AG10803 (cell line): ENCODE measurements at regions not wholly inside any gene's neighbourhood (a gene's known extent, or its start where the extent isn't known, plus 50 kb on each side); places are given as distances from the start of the nearest gene placed in this dataset.

Experiments
- DNase-seq: peaks from one replicate; pipeline ENCODE4 v3.0.0; 2010; ENCODE audit warnings: low read depth
- H3K4me3 ChIP-seq: 2 replicates; pipeline ENCODE4 v1.5.1; 2011; ENCODE audit warnings: mild to moderate bottlenecking, low read length, control low read depth
- CTCF ChIP-seq: conservative IDR thresholded peaks from 2 replicates; pipeline ENCODE4 v1.5.1; 2011; ENCODE audit warnings: mild to moderate bottlenecking, low read length, control low read depth, inconsistent platforms

- H3K4me3 ChIP-seq: no peak overlapping the region
- DNase-seq: no peak
- no peak for TF ChIP-seq CTCF
Measured at GRCh38 chr18:10245846-10246175, 208.6 kb upstream of the APCDD1 start.

GRCh38 chr18:10247021-10247741, 207.3 kb upstream of the APCDD1 start:
- TF ChIP-seq CTCF: no peak
- no peak for DNase-seq
- H3K4me3 ChIP-seq: no peak overlapping the region

GRCh38 chr18:10247742-10248082, 206.7 kb upstream of the APCDD1 start:
- no peak overlapping the region for H3K4me3 ChIP-seq
- no peak for DNase-seq
- TF ChIP-seq CTCF: no peak

GRCh38 chr18:10248738-10249137, 205.7 kb upstream of the APCDD1 start:
- H3K4me3 ChIP-seq: no peak overlapping the region
- no peak for DNase-seq
- TF ChIP-seq CTCF: no peak

GRCh38 chr18:10249270-10249669, 205.2 kb upstream of the APCDD1 start:
- no peak overlapping the region for H3K4me3 ChIP-seq
- no peak for DNase-seq
- no peak for TF ChIP-seq CTCF

- H3K4me3 ChIP-seq: no peak overlapping the region
- no peak for DNase-seq
- no peak for TF ChIP-seq CTCF
Measured at GRCh38 chr18:10249801-10250200, 204.6 kb upstream of the APCDD1 start.

GRCh38 chr18:10252494-10252893, 201.9 kb upstream of the APCDD1 start:
- DNase-seq: no peak
- TF ChIP-seq CTCF: no peak
- no peak overlapping the region for H3K4me3 ChIP-seq
